K562 (cell line): ENCODE measurements at regions not wholly inside any gene's neighbourhood (a gene's known extent, or its start where the extent isn't known, plus 50 kb on each side); places are given as distances from the start of the nearest gene placed in this dataset.

Experiments used
- ATAC-seq: fragments of 200-7000 bp; cut with Tn5 transposase; 3 replicates; pipeline ENCODE4 v1.9.1; 2020; ENCODE audit warnings: moderate library complexity
- BruUV-seq: library from RNA; stranded (reverse); fragments of 400-500 nt; replicated peaks from 2 replicates; lab custom pipeline; 2021; lab: Mats Ljungman, UMichigan
- CTCF ChIA-PET: fragments of 300-600 bp; formaldehyde crosslinking; extraction: SDS; loops from one replicate; lab custom pipeline; 2021; ENCODE audit warnings: low intra/inter-chr PET ratio; lab: Yijun Ruan, JAX
- POLR2A ChIA-PET: fragments of 300-600, 350-650 bp; sonication (Branson Sonifier 250); formaldehyde crosslinking; extraction: SDS; loops from one replicate; lab custom pipeline; 2021; ENCODE audit warnings: antibody characterized with exemption, inconsistent platforms; lab: Yijun Ruan, JAX
- DNase-seq, 4 experiments: peaks; one replicate each; pipeline versions ENCODE4 v3.0.0 to v3.0.0-alpha.2; 2011 to 2018; ENCODE audit warnings: low spot score in 3 of 4, mixed read lengths in 3 of 4; ENCODE audit errors: extremely low read depth in 1 of 4
- FAIRE-seq: peaks from 2 replicates; lab custom pipeline; 2011; peaks lifted over from hg19 to GRCh38; lab: Jason Lieb, UNC
- H2AFZ ChIP-seq: 2 replicates; pipeline ENCODE4 v1.6.0; 2011; ENCODE audit warnings: low read depth, low read length, control low read depth, inconsistent platforms
- H3K27ac ChIP-seq: fragments of 200-600 bp; 3 replicates; pipeline ENCODE4 v1.8.0; 2011; ENCODE audit warnings: low read depth, mild to moderate bottlenecking, control low read depth, inconsistent platforms, low read length, moderate library complexity, mixed read lengths; ENCODE audit errors: extremely low read depth
- H3K27me3 ChIP-seq, 2 experiments: fragments of 300-600 bp in 1 of 2; 2 replicates in 1 of 2; 3 replicates in 1 of 2; pipeline versions ENCODE4 v1.6.0 to v1.8.0; 2011; ENCODE audit warnings: inconsistent platforms in 2 of 2, low read length in 2 of 2, mild to moderate bottlenecking in 1 of 2, mixed read lengths in 1 of 2, moderate library complexity in 1 of 2; ENCODE audit not compliant: control insufficient read depth in 2 of 2, insufficient read depth in 2 of 2
- H3K36me3 ChIP-seq: fragments of 300-600 bp; 3 replicates; pipeline ENCODE4 v1.8.0; 2011; ENCODE audit warnings: mild to moderate bottlenecking, low read length, inconsistent platforms; ENCODE audit not compliant: control insufficient read depth, insufficient read depth
- H3K4me1 ChIP-seq, 2 experiments: fragments of 200-600 bp in 1 of 2; replicated peaks in 1 of 2; 2 replicates in 1 of 2; 3 replicates in 1 of 2; pipeline versions ENCODE4 v1.5.1 to v1.8.0; 2011; ENCODE audit warnings: inconsistent platforms in 2 of 2, low read length in 2 of 2, mild to moderate bottlenecking in 1 of 2, mixed read lengths in 1 of 2, moderate library complexity in 1 of 2; ENCODE audit not compliant: control insufficient read depth in 2 of 2, insufficient read depth in 2 of 2
- H3K4me2 ChIP-seq: 2 replicates; pipeline ENCODE4 v1.6.1; 2011; ENCODE audit warnings: low read length, control low read depth, inconsistent platforms, mixed read lengths; ENCODE audit not compliant: insufficient read depth
- H3K4me3 ChIP-seq: fragments of 200-600 bp; sonication (generic), shearing (Covaris generic); 2 replicates; pipeline ENCODE4 v1.5.1; 2016; ENCODE audit warnings: control low read depth, inconsistent platforms
- H3K79me2 ChIP-seq: fragments of 200-600 bp; 3 replicates; pipeline ENCODE4 v1.8.0; 2011; ENCODE audit warnings: low read length, inconsistent platforms; ENCODE audit not compliant: control insufficient read depth, insufficient read depth
- H3K9ac ChIP-seq, 2 experiments: 2 replicates each; pipeline versions ENCODE4 v1.6.0 to v1.6.1; 2011; ENCODE audit warnings: low read depth in 2 of 2, low read length in 2 of 2, control low read depth in 1 of 2, inconsistent platforms in 1 of 2, mild to moderate bottlenecking in 1 of 2, mixed read lengths in 1 of 2; ENCODE audit not compliant: insufficient read depth in 1 of 2
- H3K9me1 ChIP-seq: one replicate; pipeline ENCODE4 v1.6.0; 2011; ENCODE audit warnings: inconsistent platforms, mild to moderate bottlenecking, low read length, moderate library complexity; ENCODE audit not compliant: control insufficient read depth, insufficient read depth
- H3K9me3 ChIP-seq: replicated peaks from 2 replicates; pipeline ENCODE4 v1.5.1; 2011; ENCODE audit warnings: low read depth, low read length, inconsistent platforms; ENCODE audit not compliant: control insufficient read depth, insufficient read depth
- H4K20me1 ChIP-seq: replicated peaks from 2 replicates; pipeline ENCODE4 v1.6.1; 2011; ENCODE audit warnings: low read length, inconsistent platforms, mixed read lengths; ENCODE audit not compliant: control insufficient read depth, insufficient read depth
- CHD4 ChIP-seq: fragments of 200-600 bp; sonication (generic); IDR thresholded peaks from 3 replicates; pipeline ENCODE4 v1.6.1; 2012; ENCODE audit warnings: low read depth, mild to moderate bottlenecking, mixed read lengths, low read length, inconsistent platforms; ENCODE audit not compliant: insufficient read depth, insufficient replicate concordance, poor library complexity, severe bottlenecking
- CTBP1 ChIP-seq: fragments of 450-650 bp; IDR thresholded peaks from 2 replicates; pipeline ENCODE4 v1.6.1; 2016; ENCODE audit warnings: borderline replicate concordance
- E2F3 ChIP-seq: fragments of 250-450 bp; sonication (Bioruptor Pico); IDR thresholded peaks from 2 replicates; pipeline ENCODE4 v1.4.0; 2020; ENCODE audit warnings: mild to moderate bottlenecking
- GTF2A2 ChIP-seq: IDR thresholded peaks from 2 replicates; pipeline ENCODE4 v1.6.1; 2016; ENCODE audit warnings: mild to moderate bottlenecking, missing genetic modification characterization, missing compliant biosample characterization
- HSF4 ChIP-seq: fragments of 250-450 bp; sonication (Bioruptor Pico); IDR thresholded peaks from 2 replicates; pipeline ENCODE4 v2.1.2; 2022; ENCODE audit warnings: mild to moderate bottlenecking, moderate library complexity, borderline replicate concordance
- JUN ChIP-seq, 2 experiments: sonication (generic) in 1 of 2; formaldehyde crosslinking in 1 of 2; IDR thresholded peaks; 2 replicates each; pipeline versions ENCODE4 v1.6.1 to v1.8.0; 2012 to 2022; ENCODE audit warnings: borderline replicate concordance in 2 of 2, mild to moderate bottlenecking in 2 of 2, improper control_type of control experiment in 1 of 2, low read depth in 1 of 2, low read length in 1 of 2, missing genetic modification reagents in 1 of 2
- JUND ChIP-seq, 2 experiments: IDR thresholded peaks; 2 replicates in 1 of 2; 3 replicates in 1 of 2; pipeline ENCODE4 v1.6.1; 2011; ENCODE audit warnings: borderline replicate concordance in 2 of 2, low read depth in 2 of 2, low read length in 2 of 2, improper control_type of control experiment in 1 of 2, missing biosample characterization in 1 of 2, missing genetic modification characterization in 1 of 2, missing genetic modification reagents in 1 of 2
- KDM2B ChIP-seq: fragments of 250-450 bp; sonication (Bioruptor Pico); IDR thresholded peaks from 2 replicates; pipeline ENCODE4 v1.8.0; 2021; ENCODE audit warnings: mild to moderate bottlenecking, moderate library complexity
- MAFG ChIP-seq: fragments of 450-650 bp; conservative IDR thresholded peaks from 2 replicates; pipeline ENCODE4 v1.6.1; 2016; ENCODE audit warnings: missing genetic modification characterization, missing compliant biosample characterization
- MEF2A ChIP-seq: IDR thresholded peaks from 2 replicates; pipeline ENCODE4 v1.6.1; 2011; ENCODE audit warnings: low read depth, mild to moderate bottlenecking, low read length, moderate library complexity; ENCODE audit not compliant: control insufficient read depth
- NFYB ChIP-seq: IDR thresholded peaks from 2 replicates; pipeline ENCODE4 v1.6.1; 2011; ENCODE audit warnings: mild to moderate bottlenecking, moderate library complexity; ENCODE audit not compliant: insufficient read length; ENCODE audit errors: extremely low read depth
- ZNF121 ChIP-seq: sonication (generic); formaldehyde crosslinking; conservative IDR thresholded peaks from 2 replicates; pipeline ENCODE4 v1.8.0; 2022; ENCODE audit warnings: missing genetic modification reagents
- ZNF507 ChIP-seq: conservative IDR thresholded peaks from 2 replicates; pipeline ENCODE4 v1.6.1; 2017; ENCODE audit warnings: missing genetic modification characterization, missing compliant biosample characterization
- ZNF551 ChIP-seq: fragments of 250-450 bp; sonication (Bioruptor Pico); IDR thresholded peaks from 2 replicates; pipeline ENCODE4 v1.5.0; 2021; ENCODE audit warnings: mild to moderate bottlenecking, moderate library complexity
- WGBS: fragments of 100-300 bp; shearing (Covaris generic); methylation state at CpG from one replicate; pipeline ENCODE4 v1.1.6; 2016; ENCODE audit warnings: low coverage, mixed read lengths; ENCODE audit not compliant: insufficient coverage; ENCODE audit errors: missing lambda C conversion rate; 5-methylcytosine and 5-hydroxymethylcytosine counted together
- in situ Hi-C: fragments of 300-500 bp; cut with MboI; formaldehyde crosslinking; loops from 4 replicates; pipeline ENCODE4 v1.15.0; 2018; ENCODE audit warnings: inconsistent platforms, mixed read lengths
- intact Hi-C: fragments of 100-400 bp; cut with micrococcal nuclease; formaldehyde crosslinking; loops from 2 replicates; pipeline ENCODE4 v1.14.2; 2022
- TF ChIP-seq, protein P1 (sequence below): fragments of 450-650 bp; IDR thresholded peaks from 2 replicates; pipeline ENCODE4 v1.6.1; 2016
- TF ChIP-seq, protein P2 (sequence below): sonication (generic); formaldehyde crosslinking; IDR thresholded peaks from 2 replicates; pipeline ENCODE4 v1.5.0; 2020; ENCODE audit warnings: missing genetic modification reagents
- TF ChIP-seq, protein P3 (sequence below): fragments of 450-650 bp; formaldehyde crosslinking; IDR thresholded peaks from 2 replicates; pipeline ENCODE4 v1.4.0; 2020; ENCODE audit warnings: mild to moderate bottlenecking

DNA sequence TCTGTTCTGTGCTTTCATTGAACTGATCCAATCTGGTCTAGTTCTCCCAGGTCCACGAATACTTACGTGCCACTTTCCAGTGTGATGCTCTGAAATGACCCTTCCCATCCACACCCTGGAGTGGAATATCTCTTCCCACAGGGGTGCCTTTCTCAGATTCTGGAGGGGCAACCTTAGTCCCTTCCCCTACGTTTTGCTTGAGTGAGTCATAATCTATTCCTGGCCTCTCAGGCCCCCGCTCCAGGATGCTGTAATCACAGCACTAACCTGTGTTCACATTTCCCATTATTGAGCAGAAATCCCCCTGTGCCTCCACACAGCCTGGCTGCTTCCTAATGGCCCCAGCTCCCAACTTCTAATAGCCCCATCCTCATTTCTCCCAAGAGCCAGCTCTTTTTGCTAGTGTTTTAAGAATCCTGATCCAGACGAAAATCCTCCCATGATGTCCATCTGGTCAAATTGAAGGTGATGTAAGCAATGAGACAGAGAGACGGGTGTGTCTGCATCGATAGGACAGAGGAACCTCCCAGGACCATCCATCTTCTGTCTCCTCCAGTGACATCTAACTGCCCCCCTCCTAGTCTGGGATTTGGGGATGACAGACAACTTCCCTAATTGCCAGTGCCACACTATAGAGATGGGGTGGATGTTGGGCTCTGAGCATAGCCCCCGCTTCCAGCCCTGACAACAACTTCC, 164.0 kb upstream of the MAF start (continued):
- TF ChIP-seq, protein P1, sequence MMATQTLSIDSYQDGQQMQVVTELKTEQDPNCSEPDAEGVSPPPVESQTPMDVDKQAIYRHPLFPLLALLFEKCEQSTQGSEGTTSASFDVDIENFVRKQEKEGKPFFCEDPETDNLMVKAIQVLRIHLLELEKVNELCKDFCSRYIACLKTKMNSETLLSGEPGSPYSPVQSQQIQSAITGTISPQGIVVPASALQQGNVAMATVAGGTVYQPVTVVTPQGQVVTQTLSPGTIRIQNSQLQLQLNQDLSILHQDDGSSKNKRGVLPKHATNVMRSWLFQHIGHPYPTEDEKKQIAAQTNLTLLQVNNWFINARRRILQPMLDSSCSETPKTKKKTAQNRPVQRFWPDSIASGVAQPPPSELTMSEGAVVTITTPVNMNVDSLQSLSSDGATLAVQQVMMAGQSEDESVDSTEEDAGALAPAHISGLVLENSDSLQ, result peak; percentile 37; the same call in 1 of the 2 replicates
- TF ChIP-seq MEF2A (peak; percentile 87), JUN (IDR thresholded peaks at IDR 0.05; ENCODE audit: borderline replicate concordance, low read depth, low read length) (peak; percentile 67; the same call in 1 of the 2 replicates), JUN (CRISPR knock-in tag; IDR thresholded peaks at IDR 0.05; ENCODE audit: borderline replicate concordance) (no peak), CTBP1 (peak; percentile 57; the same call in 1 of the 2 replicates), MAFG (tag) (no peak), ZNF551 (no peak), ZNF121 (no peak), JUND (IDR thresholded peaks at IDR 0.05; ENCODE audit: borderline replicate concordance, low read depth, low read length) (peak; percentile 69), JUND (tag; IDR thresholded peaks at IDR 0.05; ENCODE audit: borderline replicate concordance, low read depth, low read length) (peak; percentile 52; the same call in 2 of the 3 replicates)

DNA sequence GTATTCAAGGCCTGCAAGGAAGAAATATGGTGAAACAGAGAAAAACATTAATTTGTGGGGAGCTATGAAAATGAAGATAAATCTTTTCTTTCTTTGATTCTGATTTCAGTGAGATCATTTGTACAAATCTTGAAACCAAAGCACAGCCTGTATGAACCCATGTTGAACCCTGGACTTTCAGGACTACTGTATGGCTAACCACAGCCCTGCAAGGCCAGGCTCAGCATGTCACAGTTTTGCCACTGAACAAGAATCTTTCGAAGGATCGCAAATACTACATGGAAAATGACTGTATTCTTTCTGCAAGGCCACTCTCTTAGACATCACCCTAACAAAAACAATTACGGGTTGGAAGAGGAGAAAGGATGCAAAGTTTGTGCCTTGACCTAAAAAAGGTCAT, 161.7 kb upstream of the MAF start:
- no peak overlapping the region for H3K9ac ChIP-seq
- no peak overlapping the region for H3K4me3 ChIP-seq
- no peaks in the 10 kb centered on the region for H3K9me3 ChIP-seq
- no peak overlapping the region for H3K27ac ChIP-seq
- no TSS peak for BruUV-seq
- H2AFZ ChIP-seq, result no peak overlapping the region
- H4K20me1 ChIP-seq, result no peaks in the 10 kb centered on the region
- WGBS, result 78% methylated on average over 3 of the region's 3 CpGs
- in situ Hi-C loops (no loop called here), intact Hi-C loops (no loop called here)
- DNase-seq (no peak), ATAC-seq (no peak), FAIRE-seq (no peak)
- H3K4me1 ChIP-seq, result peaks cover 0 to 9% of the 10 kb centered on the region in 2 experiments; a peak in 2 of 5 replicates
- no peaks in the 10 kb centered on the region for H3K27me3 ChIP-seq
- H3K9me1 ChIP-seq, result no peaks in the 10 kb centered on the region
- H3K4me2 ChIP-seq, result no peak overlapping the region
- H3K79me2 ChIP-seq, result no peaks in the 10 kb centered on the region
- POLR2A ChIA-PET, result interaction anchor here (0.6 kb wide), 1 partner anchor 201 kb away, joined by 3 read pairs; no protein-coding TSS in a partner anchor
- no peaks in the 10 kb centered on the region for H3K36me3 ChIP-seq
- CTCF ChIA-PET, result no interaction called here
- TF ChIP-seq NFYB, result no peak
- TF ChIP-seq, protein P2, sequence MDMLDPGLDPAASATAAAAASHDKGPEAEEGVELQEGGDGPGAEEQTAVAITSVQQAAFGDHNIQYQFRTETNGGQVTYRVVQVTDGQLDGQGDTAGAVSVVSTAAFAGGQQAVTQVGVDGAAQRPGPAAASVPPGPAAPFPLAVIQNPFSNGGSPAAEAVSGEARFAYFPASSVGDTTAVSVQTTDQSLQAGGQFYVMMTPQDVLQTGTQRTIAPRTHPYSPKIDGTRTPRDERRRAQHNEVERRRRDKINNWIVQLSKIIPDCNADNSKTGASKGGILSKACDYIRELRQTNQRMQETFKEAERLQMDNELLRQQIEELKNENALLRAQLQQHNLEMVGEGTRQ (CRISPR knock-in tag), result no peak
- TF ChIP-seq, protein P3, sequence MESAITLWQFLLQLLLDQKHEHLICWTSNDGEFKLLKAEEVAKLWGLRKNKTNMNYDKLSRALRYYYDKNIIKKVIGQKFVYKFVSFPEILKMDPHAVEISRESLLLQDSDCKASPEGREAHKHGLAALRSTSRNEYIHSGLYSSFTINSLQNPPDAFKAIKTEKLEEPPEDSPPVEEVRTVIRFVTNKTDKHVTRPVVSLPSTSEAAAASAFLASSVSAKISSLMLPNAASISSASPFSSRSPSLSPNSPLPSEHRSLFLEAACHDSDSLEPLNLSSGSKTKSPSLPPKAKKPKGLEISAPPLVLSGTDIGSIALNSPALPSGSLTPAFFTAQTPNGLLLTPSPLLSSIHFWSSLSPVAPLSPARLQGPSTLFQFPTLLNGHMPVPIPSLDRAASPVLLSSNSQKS, result no peak
- TF ChIP-seq ZNF507 (tag), result no peak
- TF ChIP-seq E2F3 (CRISPR knock-in tag), result no peak
- no peak for TF ChIP-seq KDM2B (CRISPR knock-in tag)
- TF ChIP-seq GTF2A2 (tag), result no peak
- no peak for TF ChIP-seq CHD4
- no peak for TF ChIP-seq HSF4
